Astrocyte of the spinal cord (primary cell): ENCODE measurements at regions not wholly inside any gene's neighbourhood (a gene's known extent, or its start where the extent isn't known, plus 50 kb on each side); places are given as distances from the start of the nearest gene placed in this dataset.

Experiments
- DNase-seq: peaks from one replicate; pipeline ENCODE4 v3.0.0; 2011; ENCODE audit warnings: low read depth, low spot score
- H3K4me3 ChIP-seq: 2 replicates; pipeline ENCODE4 v1.5.1; 2011; ENCODE audit warnings: low read depth, mild to moderate bottlenecking, low read length, moderate library complexity
- CTCF ChIP-seq: IDR thresholded peaks from 2 replicates; pipeline ENCODE4 v1.5.1; 2012; ENCODE audit warnings: low read depth, mild to moderate bottlenecking, low read length, inconsistent platforms
- in situ Hi-C: cut with HindIII; loops from 2 replicates; pipeline ENCODE4 v1.10.0; 2017; ENCODE audit warnings: low sequenced_read_pairs

GRCh38 chr4:61024610-61025009, 175.5 kb upstream of the ADGRL3 start:
- H3K4me3 ChIP-seq: no peak overlapping the region
- no peak for TF ChIP-seq CTCF
- no peak for DNase-seq
- in situ Hi-C loops: no loop called here

- no peak overlapping the region for H3K4me3 ChIP-seq
- in situ Hi-C loops: no loop called here
- no peak for TF ChIP-seq CTCF
- no peak for DNase-seq
Observed at GRCh38 chr4:61027939-61028338, 172.2 kb upstream of the ADGRL3 start.

GRCh38 chr4:61036071-61036684, 163.9 kb upstream of the ADGRL3 start:
- in situ Hi-C loops: no loop called here
- no peak for DNase-seq
- H3K4me3 ChIP-seq: no peak overlapping the region
- no peak for TF ChIP-seq CTCF

GRCh38 chr4:61041527-61041926, 158.6 kb upstream of the ADGRL3 start:
- TF ChIP-seq CTCF: no peak
- in situ Hi-C loops: no loop called here
- DNase-seq: no peak
- no peak overlapping the region for H3K4me3 ChIP-seq

- no peak for DNase-seq
- in situ Hi-C loops: no loop called here
- TF ChIP-seq CTCF: no peak
- H3K4me3 ChIP-seq: no peak overlapping the region
Observed at GRCh38 chr4:61044837-61045236, 155.3 kb upstream of the ADGRL3 start.

- DNase-seq: no peak
- in situ Hi-C loops: no loop called here
- no peak for TF ChIP-seq CTCF
Observed at GRCh38 chr4:61049018-61049417, 151.1 kb upstream of the ADGRL3 start.

GRCh38 chr4:61067381-61067780, 132.7 kb upstream of the ADGRL3 start:
- TF ChIP-seq CTCF: no peak
- no peak for DNase-seq
- in situ Hi-C loops: no loop called here
- no peak overlapping the region for H3K4me3 ChIP-seq

More at GRCh38 chr4:61049018-61049417, 151.1 kb upstream of the ADGRL3 start:
- no peak overlapping the region for H3K4me3 ChIP-seq
